ENCODE measurements at regions not wholly inside any gene's neighbourhood (a gene's known extent, or its start where the extent isn't known, plus 50 kb on each side); places are given as distances from the start of the nearest gene placed in this dataset.

GRCh38 chr3:1552831-1553230, 460.0 kb downstream of the CNTN6 start:
- DNase-seq = no peak

DNA sequence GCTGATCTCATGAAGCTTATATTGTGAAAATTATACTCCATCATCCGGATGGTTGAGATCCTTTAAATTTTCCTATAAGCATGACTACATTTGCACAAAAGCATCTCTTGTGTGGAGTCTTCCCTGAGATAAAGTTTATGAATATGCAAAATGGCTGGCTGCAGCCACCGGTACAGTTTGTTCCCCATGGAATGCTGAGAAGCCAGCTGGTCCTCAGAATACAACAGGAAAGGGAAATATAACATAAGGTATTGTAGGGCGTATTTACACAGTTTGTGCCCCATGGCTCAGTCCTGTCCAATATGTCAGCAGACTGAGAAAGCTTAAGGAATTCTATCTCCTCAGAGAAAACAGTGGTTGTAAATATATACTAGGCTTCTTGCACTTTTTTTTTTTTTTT, 468.6 kb downstream of the CNTN6 start:
- no peak for DNase-seq

GRCh38 chr3:1571736-1572135, 478.9 kb downstream of the CNTN6 start:
- no peak for DNase-seq

GRCh38 chr3:1576047-1576446, 483.2 kb downstream of the CNTN6 start:
- DNase-seq = no peak

DNA sequence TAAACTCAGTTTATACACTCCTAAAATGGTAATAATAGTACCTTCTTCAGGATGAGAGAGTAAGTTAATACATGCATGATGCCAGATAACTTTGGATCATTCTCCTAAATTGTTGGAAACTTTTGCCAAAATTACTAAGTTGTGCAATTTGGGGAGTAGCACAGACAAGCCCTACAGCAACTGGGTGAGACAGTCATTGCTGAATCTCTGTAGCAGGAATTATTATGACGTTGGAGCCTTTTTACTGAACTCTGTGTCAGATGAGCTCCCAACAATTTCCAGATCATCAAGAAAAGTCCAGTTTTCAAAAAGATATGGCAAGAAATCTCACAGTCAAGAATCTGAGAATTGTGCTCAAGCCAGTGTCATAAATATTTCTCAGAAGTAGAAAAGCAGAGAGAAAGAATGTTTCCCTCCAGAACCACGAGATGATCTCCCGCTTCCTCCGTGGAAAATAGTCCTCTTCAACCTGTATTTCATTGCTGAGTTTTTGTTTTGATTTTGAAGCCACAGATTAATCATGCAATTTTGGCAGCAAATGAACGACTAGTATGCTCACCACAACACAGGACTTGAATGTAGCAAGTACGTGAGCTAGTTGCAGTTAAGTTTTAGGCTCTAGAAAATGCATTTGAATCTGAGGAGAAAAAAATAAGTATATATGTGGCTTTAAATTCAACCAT, 485.4 kb downstream of the CNTN6 start:
- DNase-seq = peak; percentile 50

DNA sequence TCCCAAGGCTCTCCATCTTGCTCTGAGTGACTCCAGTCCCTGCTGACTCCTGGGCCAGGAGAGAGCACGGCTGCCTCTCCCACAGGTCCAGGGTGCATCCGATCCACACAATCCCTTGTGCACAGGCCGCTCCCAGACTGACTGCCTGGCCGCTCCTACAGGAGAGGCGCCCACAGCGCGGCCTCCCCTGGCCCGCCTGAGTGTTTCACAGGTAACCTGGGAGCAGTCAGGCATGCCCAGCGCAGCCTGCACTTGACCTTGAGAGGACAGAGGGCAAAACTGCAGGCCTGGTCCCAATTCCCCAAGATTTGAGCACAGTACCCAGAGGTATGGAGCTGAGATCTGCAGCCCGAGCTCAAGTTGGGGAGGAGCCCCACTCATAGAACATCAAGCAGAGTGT, 490.2 kb downstream of the CNTN6 start:
- no peak for DNase-seq

GRCh38 chr3:1587426-1587825, 494.6 kb downstream of the CNTN6 start:
- DNase-seq = no peak

GRCh38 chr3:1591327-1592028, 498.7 kb downstream of the CNTN6 start:
- no peak for DNase-seq

DNA sequence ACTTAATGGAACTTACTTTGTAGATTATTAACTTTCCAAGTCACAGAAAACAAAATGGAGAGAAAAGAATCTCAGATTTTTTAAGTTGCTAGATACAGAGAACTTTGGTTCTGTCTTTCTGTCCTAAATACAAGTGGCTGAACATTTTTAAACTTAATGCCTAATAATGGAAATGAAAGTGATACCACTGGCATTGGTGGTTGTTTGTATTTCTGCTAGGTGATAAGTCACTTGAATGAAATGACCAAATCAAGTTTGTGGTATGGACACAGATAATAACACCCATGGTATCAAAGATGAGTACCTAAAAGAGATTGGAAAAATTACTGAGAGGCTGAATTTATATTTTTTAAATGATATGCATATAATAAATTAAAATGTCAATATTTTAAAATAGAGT, 502.1 kb downstream of the CNTN6 start:
- DNase-seq = no peak

DNA sequence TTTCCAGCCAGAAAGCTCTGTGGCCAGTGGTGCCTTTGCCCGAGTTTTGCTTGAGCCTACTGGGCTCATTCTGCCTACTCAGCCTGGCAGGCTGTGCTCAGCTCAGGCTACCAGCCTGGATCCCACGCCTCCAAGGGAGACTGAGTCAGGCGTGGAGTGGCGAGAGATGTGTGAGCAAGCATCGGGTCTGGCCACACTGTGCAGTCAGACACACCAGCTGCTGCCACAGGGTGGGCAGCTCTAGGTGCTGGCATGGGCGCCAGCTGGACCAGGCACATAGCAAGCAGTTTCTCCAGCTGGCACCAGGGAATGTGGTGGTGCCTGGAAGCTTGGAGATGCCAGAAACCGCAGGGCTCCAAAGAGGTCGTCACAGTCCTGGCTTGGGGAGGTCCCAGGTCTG, 498.5 kb upstream of the CNTN4 start:
- DNase-seq = no peak

DNA sequence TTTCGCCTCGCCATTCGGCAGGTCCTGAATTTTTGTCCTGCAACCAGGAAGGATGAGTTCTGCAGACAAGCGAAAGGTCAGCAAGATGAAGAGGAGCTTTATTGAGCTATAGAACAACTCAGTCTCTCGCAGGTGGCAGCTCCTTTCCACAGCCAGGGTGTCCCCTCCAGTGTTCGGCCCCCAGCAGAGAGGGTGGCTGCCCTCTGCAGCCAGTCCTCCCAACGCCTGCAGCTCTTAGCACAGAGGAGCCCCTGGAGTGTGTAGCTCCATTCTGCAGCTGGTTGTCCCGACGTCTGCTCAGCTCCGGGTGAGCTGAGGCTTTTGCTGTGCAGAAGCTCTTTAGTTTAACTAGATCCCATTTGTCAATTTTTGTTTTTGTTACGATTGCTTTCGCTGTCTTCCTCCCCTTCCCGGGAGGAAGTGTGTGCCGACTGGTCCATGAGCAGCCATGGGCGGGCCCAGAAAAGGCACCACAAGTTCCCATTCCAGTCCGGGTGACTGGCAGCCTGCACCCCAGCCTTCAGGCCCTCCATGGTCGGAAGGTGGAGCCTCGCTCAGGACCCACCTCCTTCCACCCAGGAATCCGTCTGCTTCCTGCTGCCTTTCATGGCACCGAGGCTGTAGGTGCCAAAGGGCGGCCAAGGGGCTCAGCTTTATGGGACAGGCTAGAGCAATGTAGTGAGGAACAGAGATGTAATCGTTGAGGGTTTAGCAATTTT, 497.8 kb upstream of the CNTN4 start:
- DNase-seq = no peak

GRCh38 chr3:1609416-1609815, 489.2 kb upstream of the CNTN4 start:
- peak; percentile 61 for DNase-seq

- DNase-seq = no peak
Measured at GRCh38 chr3:1611824-1612223, 486.8 kb upstream of the CNTN4 start.

GRCh38 chr3:1613962-1614361, 484.7 kb upstream of the CNTN4 start:
- no peak for DNase-seq

DNA sequence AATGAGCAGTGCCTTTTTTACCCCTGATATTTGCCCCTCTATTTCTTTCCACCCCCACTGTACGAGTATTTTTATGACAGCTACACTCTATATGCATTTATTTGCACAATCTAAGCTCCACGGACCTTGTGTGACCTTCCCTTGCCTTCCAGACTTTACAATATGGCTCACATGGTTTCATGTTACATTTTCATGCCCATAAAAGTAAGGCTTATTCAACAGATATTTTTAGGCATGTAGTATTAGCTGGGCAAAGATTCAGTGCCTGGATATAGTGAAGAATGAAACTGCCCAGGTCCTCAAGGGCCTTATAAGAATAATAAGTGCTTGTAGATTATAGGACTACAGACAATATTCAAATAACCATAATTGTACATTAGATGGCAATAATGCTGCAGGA, 481.9 kb upstream of the CNTN4 start:
- DNase-seq = no peak

- no peak for DNase-seq
Measured at GRCh38 chr3:1623896-1624295, 474.8 kb upstream of the CNTN4 start.

DNA sequence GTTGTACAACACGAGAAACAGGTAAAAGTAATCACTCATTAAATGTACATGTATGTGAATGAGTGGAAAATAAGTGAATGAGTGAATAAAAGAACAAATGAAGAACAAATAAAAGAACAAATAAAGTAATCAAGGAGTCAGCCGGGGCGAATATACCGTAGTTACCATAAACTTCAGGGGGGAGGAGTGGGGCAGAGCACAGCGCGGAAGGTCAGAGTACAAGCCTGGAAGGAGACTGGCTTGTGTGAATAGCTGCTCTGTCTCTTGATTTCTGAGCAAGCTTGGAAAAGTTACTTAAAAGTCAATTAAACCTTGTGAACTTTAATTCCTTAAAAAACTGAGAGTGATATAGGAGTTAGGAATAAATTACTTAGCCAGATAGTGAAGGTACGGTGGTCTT, 466.5 kb upstream of the CNTN4 start:
- no peak for DNase-seq

DNA sequence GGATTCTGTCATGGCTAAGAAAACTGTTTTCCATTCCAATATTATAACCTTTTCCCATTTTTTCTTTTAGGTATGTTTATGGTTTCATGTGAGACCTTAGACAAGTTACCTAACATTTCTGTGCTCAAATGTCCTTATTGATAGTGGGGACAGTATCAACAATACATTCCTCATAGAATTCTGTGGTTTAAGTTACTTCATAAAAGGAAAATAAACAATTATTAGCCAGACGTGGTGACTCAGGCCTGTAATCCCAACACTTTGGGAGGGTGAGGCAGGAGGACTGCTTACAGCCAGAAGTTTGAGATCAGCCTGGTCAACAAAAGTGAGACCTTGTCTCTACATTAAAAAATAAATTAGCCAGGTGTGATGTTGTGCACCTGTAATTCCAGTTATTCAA, 436.8 kb upstream of the CNTN4 start:
- no peak for DNase-seq

DNA sequence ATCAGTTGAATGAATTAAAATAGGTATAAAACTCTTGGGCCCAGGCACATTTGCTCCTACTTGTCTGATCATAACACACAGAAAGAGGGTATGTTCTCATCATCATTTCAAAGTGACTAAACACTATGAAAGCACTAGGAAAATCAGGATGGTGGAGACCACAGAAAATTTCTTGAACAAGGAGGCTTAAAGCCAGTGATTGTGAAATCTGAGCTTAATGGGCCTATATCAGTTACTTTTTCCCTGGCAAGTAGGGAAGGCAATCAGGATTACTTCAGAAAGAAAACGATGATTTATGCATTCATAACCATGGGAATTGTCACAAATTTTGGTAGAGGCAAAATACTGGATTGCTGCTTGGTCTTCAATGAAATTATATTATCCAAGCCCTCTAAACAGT, 434.4 kb upstream of the CNTN4 start:
- no peak for DNase-seq

DNA sequence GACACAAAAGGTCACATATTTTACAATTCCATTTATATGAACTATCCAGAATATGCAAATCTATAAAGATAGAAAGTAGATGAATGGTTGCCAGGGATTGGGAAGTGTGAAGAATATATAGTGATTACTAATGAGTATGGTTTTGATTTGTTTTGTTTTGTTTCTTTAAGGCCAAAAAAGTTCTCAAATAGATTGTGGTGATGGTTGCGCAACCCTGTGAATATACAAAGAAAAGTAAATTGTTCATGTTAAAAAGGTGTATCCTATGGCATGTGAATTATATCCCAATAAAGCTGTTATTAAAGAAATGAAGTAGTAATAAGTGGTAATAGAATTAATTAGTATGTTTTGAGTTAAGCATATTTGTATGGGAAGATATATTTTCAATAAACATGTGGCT, 431.8 kb upstream of the CNTN4 start:
- no peak for DNase-seq

DNA sequence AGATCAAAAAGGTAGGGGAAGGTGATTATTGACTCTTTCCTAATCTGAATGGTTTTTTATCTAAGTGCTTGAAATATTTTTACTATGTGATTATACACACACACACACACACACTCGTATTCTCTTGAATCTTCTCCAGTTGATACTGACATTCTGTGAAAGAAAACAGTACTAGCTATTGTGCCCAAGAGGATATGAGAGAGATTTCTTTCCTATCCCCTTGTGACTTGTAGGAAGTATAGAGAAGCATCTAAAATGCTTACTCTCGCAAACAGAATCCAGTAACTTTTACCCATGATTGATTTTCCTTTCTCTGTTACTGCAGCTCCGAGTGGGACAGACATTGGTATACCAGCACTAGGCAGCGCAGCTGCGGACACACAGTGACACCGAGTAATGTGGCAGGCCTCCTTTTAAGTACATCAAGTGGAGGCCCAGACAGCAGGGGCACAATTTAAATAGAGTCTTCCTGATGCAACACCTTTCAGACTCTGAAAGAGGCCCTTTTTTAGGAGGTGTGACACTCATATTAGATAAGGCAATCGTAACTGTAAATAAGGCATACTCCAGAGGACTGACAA, 421.0 kb upstream of the CNTN4 start:
- no peak for DNase-seq

GRCh38 chr3:1692428-1692827, 406.2 kb upstream of the CNTN4 start:
- DNase-seq = no peak

DNA sequence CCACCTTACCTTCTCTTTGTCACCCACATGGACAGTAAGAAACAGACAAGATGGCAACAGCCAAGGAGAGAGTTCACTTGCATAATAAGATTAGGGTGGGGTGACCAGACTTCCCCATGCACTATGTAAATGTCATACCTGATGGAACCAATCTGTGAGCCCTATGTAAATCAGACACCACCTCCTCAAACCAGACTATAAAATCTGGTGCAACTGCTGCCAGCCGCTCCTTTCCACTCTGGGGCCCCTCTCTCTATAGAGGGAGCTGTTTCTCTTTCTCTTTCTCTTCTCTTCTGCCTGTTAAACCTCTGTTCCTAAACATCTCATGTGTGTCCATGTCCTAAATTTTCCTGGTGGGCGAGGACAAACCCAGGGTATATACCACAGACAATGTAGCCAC, 405.5 kb upstream of the CNTN4 start:
- DNase-seq = no peak

All from fibroblast of skin of right biceps (primary cell).